ENCODE measurements at regions not wholly inside any gene's neighbourhood (a gene's known extent, or its start where the extent isn't known, plus 50 kb on each side); places are given as distances from the start of the nearest gene placed in this dataset.
A peak's percentile ranks its signal among the peaks of the same experiment; 100 is the strongest.

DNA sequence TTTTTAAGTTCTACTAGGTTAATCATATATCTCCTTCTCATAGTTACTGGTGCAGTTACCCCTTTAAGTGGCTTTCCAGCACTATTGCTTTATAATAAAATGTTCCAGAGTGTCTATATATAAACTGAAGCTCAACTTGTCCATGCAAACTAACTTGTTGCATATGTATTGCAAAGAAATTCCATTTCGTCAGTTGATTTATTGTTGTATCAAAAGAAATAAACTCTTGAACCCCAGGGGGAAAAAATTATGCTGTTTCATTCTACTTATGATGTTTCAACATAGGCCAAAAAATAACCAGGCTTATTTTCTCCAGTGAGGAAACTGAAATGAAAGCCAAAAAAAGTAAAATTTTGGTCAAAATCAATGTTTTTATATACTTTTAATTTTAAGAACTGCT lies 491.9 kb downstream of the NR4A2 start:
- TF ChIP-seq, protein P1, sequence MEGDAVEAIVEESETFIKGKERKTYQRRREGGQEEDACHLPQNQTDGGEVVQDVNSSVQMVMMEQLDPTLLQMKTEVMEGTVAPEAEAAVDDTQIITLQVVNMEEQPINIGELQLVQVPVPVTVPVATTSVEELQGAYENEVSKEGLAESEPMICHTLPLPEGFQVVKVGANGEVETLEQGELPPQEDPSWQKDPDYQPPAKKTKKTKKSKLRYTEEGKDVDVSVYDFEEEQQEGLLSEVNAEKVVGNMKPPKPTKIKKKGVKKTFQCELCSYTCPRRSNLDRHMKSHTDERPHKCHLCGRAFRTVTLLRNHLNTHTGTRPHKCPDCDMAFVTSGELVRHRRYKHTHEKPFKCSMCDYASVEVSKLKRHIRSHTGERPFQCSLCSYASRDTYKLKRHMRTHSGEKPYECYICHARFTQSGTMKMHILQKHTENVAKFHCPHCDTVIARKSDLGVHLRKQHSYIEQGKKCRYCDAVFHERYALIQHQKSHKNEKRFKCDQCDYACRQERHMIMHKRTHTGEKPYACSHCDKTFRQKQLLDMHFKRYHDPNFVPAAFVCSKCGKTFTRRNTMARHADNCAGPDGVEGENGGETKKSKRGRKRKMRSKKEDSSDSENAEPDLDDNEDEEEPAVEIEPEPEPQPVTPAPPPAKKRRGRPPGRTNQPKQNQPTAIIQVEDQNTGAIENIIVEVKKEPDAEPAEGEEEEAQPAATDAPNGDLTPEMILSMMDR (IDR thresholded peaks at IDR 0.05): no peak

DNA sequence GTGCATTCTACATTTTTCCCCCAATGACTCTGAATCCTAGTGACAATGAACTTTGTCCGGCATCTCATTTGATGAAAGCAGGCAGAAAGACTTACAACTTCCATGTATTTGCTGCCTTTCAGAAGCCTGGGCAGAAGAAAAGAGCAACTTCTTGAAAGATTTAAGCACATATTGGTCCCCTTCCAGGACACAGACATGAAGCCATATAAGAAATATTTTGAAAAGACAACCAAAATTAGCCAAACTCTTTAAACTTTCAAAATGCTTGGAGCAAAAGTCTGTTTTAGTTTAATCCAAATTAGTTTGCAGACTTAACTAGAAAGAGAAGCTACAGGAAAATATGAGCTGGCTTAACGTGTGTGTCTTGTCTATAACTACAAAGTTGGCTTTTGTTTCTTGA lies 492.5 kb downstream of the NR4A2 start:
- TF ChIP-seq, protein P1 (IDR thresholded peaks at IDR 0.05): no peak

DNA sequence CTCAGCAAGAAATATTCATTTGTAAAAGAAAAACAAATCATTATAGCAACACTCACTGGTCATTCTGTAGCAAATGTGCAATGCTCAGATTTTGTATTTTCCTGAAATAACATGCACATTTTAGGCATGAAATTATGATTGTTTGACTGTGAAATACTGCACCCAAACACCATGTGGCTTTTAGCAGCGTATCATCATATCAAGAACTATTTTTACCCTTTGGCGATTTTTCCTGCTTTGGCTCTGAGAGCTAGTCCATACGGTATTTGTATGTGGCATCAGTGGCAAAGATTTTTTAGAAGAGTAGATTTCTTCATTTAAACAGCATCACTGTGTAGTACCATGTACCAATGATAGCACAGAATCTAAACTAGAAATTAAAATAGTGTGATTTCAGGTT lies 493.1 kb downstream of the NR4A2 start:
- TF ChIP-seq, protein P1 (IDR thresholded peaks at IDR 0.05): no peak

DNA sequence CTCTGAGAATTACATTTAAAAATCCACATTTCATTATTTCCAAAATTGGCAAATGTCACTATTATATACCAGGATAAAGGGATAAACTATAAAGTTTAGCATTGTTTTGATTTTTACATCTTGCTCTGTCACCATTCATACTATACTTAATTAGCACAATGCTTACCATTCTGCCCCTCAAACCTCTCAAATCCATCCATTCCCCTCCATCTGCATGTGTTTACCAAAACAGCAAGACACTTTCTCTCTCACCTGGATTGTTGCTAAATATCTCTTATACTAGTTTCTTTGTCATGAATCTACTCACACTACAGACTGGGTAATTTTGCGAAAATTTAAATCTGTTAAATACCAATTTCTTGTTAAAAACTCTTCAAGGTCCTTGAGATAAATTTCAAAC lies 496.1 kb downstream of the NR4A2 start:
- TF ChIP-seq, protein P1 (IDR thresholded peaks at IDR 0.05): no peak

DNA sequence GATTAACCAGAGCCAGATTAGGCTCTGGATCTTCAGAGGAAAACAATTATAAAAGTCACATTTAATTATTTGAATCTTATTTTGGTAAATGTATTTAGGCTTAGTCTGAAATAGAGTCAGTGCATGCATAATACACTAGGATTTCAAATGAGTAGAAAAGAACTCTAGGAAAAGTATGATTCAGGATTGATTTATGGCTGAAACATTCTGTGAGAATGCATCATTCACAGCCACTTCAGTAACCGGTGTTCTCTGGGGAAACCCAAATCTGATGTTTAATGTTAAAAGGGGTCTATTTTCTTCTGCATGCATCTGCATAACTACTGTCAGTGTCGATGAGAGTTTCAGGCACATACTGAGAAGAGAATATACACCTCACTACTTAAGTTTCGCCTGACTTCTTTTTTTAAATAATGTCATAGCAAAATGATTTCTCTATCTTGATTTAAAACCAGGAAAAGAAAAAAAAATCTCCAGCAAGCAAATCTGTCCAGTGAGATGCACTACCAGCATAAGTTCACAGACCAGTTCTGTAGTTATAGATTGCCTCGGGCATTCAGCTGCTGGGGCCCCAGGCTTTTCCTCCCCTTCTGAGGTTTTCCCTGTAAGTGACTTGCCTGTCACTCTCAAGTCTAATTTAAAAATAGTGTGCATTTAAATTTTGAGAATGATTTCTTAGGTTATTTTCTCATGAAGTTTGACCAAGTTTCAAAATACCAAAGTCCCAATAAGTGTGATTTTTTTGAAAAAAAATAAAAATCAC lies 501.5 kb downstream of the NR4A2 start:
- TF ChIP-seq, protein P1 (IDR thresholded peaks at IDR 0.05): no peak

DNA sequence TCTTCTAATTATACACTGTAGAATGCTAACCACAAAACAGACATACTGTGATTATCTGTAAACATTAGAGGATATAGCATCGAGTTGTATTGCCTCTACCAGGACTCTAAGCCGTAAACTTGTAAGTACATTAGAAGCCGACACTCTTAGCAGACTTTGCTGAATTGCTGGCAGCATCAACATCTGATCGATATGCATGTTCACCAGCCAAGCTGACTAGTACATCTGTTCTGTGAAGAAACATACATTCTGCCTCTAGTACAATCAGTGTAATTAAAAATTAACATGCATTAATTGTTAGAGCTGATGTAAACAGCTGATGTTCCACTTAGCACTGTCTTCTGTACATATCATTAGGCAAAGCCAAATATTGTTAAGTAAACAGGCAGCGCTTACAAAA lies 502.2 kb downstream of the NR4A2 start:
- TF ChIP-seq, protein P1 (IDR thresholded peaks at IDR 0.05): no peak

DNA sequence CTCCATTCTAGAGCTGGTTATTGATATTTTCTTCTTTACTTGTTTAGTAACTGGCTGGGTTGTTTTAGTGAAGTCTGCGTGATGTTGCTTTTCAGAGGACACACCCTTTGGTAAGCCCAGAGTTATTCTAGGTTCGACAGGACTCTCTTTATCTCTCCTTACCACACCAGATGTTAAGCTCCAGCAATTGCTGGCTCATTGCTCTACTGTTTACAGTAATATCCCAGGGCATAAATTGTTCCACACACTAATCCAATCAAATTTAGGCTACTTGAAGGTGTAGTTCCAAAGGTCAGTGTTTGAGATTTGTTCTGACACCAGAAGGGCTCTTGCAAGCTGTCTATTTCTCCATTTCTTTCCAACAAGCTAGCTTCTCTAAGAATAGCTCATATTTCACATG lies 506.6 kb downstream of the NR4A2 start:
- TF ChIP-seq, protein P1 (IDR thresholded peaks at IDR 0.05): no peak

DNA sequence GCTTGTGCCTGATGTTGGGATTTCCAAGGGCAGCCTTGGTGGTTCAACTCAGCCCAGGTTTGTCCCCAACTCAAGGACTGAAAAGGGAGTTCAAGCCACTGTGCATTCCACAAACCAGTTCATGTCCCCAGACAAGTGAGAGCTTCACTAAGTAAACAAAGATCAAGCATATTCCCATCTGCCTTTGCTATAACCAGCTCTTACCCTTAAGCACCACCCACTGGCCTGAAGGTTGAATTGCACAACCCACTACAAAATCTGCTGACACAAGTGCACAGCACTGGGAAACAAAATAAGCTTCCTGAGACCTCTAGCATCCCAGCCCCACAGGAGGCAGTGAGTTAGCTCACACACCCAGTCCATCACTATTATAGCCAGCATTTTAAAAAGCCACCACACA lies 516.7 kb downstream of the NR4A2 start:
- TF ChIP-seq, protein P1 (IDR thresholded peaks at IDR 0.05): peak; percentile 40
